ENCODE measurements at regions not wholly inside any gene's neighbourhood (a gene's known extent, or its start where the extent isn't known, plus 50 kb on each side); places are given as distances from the start of the nearest gene placed in this dataset.

- TF ChIP-seq CTCF (IDR thresholded peaks at IDR 0.05; ENCODE audit: low read depth, low read length) (no peak), POLR2A (IDR thresholded peaks at IDR 0.05; ENCODE audit: extremely low read depth, insufficient read length) (no peak)
Observed at GRCh38 chr22:49350441-49351121, 477.1 kb downstream of the BRD1 start.

All from NB4 (cell line).